IMR-90 (cell line): ENCODE measurements at regions not wholly inside any gene's neighbourhood (a gene's known extent, or its start where the extent isn't known, plus 50 kb on each side); places are given as distances from the start of the nearest gene placed in this dataset.

Experiments used
- ATAC-seq: fragments of 200-7000 bp; cut with Tn5 transposase; 2 replicates; pipeline ENCODE4 v1.9.1; 2020; ENCODE audit warnings: low read depth, mild to moderate bottlenecking, moderate library complexity
- BruUV-seq: library from RNA; stranded (reverse); fragments of 400-500 nt; replicated peaks from 2 replicates; lab custom pipeline; 2021; lab: Mats Ljungman, UMichigan
- CTCF ChIA-PET: fragments of 300-600 bp; formaldehyde crosslinking; extraction: SDS; loops from one replicate; lab custom pipeline; 2021; ENCODE audit warnings: antibody characterized with exemption; lab: Yijun Ruan, JAX
- POLR2A ChIA-PET: fragments of 300-600 bp; sonication (Branson Sonifier 250); formaldehyde crosslinking; loops from one replicate; lab custom pipeline; 2022; ENCODE audit warnings: antibody characterized with exemption; ENCODE audit not compliant: unreplicated experiment; lab: Charles Lee
- DNase-seq: peaks from one replicate; pipeline ENCODE4 v3.0.0; 2013
- H2AFZ ChIP-seq: replicated peaks from 2 replicates; pipeline ENCODE3; 2013; ENCODE audit warnings: low read length, mild to moderate bottlenecking; ENCODE audit not compliant: poor library complexity
- H2AK5ac ChIP-seq: 2 replicates; pipeline ENCODE4 v1.6.1; 2013; ENCODE audit warnings: low read depth, low read length, inconsistent platforms
- H2AK9ac ChIP-seq: replicated peaks from 2 replicates; pipeline ENCODE3; 2013; ENCODE audit warnings: mild to moderate bottlenecking, low read depth, low read length, moderate library complexity; ENCODE audit not compliant: poor library complexity
- H2BK120ac ChIP-seq: 2 replicates; pipeline ENCODE4 v1.6.1; 2013; ENCODE audit warnings: low read depth, low read length, inconsistent platforms
- H2BK15ac ChIP-seq: 3 replicates; pipeline ENCODE4 v1.6.1; 2013; ENCODE audit warnings: low read depth, low read length, inconsistent platforms
- H2BK20ac ChIP-seq: 2 replicates; pipeline ENCODE4 v1.6.1; 2013; ENCODE audit warnings: low read depth, mild to moderate bottlenecking, inconsistent platforms, low read length, moderate library complexity
- H2BK5ac ChIP-seq: 2 replicates; pipeline ENCODE4 v1.6.1; 2013; ENCODE audit warnings: mild to moderate bottlenecking, low read depth, low read length, inconsistent platforms; ENCODE audit not compliant: poor library complexity, severe bottlenecking
- H3K14ac ChIP-seq: replicated peaks from 2 replicates; pipeline ENCODE4 v1.6.1; 2013; ENCODE audit warnings: low read depth, low read length, inconsistent platforms
- H3K18ac ChIP-seq: 2 replicates; pipeline ENCODE4 v1.6.1; 2013; ENCODE audit warnings: low read depth, low read length, control low read depth
- H3K23ac ChIP-seq: 2 replicates; pipeline ENCODE4 v1.6.1; 2013; ENCODE audit warnings: low read depth, low read length, inconsistent platforms
- H3K27ac ChIP-seq: 2 replicates; pipeline ENCODE4 v1.5.1; 2013; ENCODE audit warnings: mild to moderate bottlenecking, control low read depth, low read length; ENCODE audit not compliant: insufficient read depth
- H3K27me3 ChIP-seq: 2 replicates; pipeline ENCODE4 v1.6.1; 2013; ENCODE audit warnings: low read length; ENCODE audit not compliant: control insufficient read depth, insufficient read depth
- H3K36me3 ChIP-seq: 2 replicates; pipeline ENCODE4 v1.6.1; 2013; ENCODE audit warnings: low read length, mixed read lengths; ENCODE audit not compliant: control insufficient read depth, insufficient read depth
- H3K4ac ChIP-seq: 2 replicates; pipeline ENCODE4 v1.6.1; 2013; ENCODE audit warnings: low read depth, low read length, inconsistent platforms
- H3K4me1 ChIP-seq: 2 replicates; pipeline ENCODE4 v1.6.1; 2013; ENCODE audit warnings: low read length, mixed read lengths; ENCODE audit not compliant: control insufficient read depth, insufficient read depth
- H3K4me2 ChIP-seq: 2 replicates; pipeline ENCODE4 v1.6.1; 2013; ENCODE audit warnings: low read depth, mild to moderate bottlenecking, control low read depth, low read length, moderate library complexity
- H3K4me3 ChIP-seq: 2 replicates; pipeline ENCODE4 v1.5.1; 2013; ENCODE audit warnings: low read depth, mild to moderate bottlenecking, control low read depth, low read length, moderate library complexity; ENCODE audit not compliant: insufficient read depth
- H3K56ac ChIP-seq: 2 replicates; pipeline ENCODE4 v1.6.1; 2013; ENCODE audit warnings: low read length, inconsistent platforms; ENCODE audit not compliant: insufficient read depth; ENCODE audit errors: extremely low read depth
- H3K79me1 ChIP-seq, 2 experiments: 2 replicates each; pipeline ENCODE4 v1.6.1; 2013; ENCODE audit warnings: low read length in 2 of 2, inconsistent platforms in 1 of 2, low read depth in 1 of 2
- H3K9ac ChIP-seq: 2 replicates; pipeline ENCODE4 v1.6.1; 2013; ENCODE audit warnings: low read depth, low read length, control low read depth
- H3K9me1 ChIP-seq: 2 replicates; pipeline ENCODE4 v1.6.1; 2013; ENCODE audit warnings: low read length, inconsistent platforms; ENCODE audit not compliant: insufficient read depth
- H3K9me3 ChIP-seq: 2 replicates; pipeline ENCODE4 v1.6.1; 2013; ENCODE audit warnings: low read length; ENCODE audit not compliant: control insufficient read depth, insufficient read depth
- H4K20me1 ChIP-seq: 2 replicates; pipeline ENCODE4 v1.6.1; 2013; ENCODE audit warnings: low read length, inconsistent platforms; ENCODE audit not compliant: insufficient read depth
- H4K5ac ChIP-seq: 2 replicates; pipeline ENCODE4 v1.6.1; 2013; ENCODE audit warnings: mild to moderate bottlenecking, low read depth, low read length, control low read depth
- H4K8ac ChIP-seq, 2 experiments: 2 replicates each; pipeline ENCODE4 v1.6.1; 2013; ENCODE audit warnings: low read depth in 2 of 2, low read length in 2 of 2, control low read depth in 1 of 2, inconsistent platforms in 1 of 2
- H4K91ac ChIP-seq: 2 replicates; pipeline ENCODE4 v1.6.1; 2013; ENCODE audit warnings: low read depth, low read length, inconsistent platforms; ENCODE audit not compliant: insufficient read depth
- BHLHE40 ChIP-seq: fragments of 150-350 bp; IDR thresholded peaks from 2 replicates; pipeline ENCODE4 v1.6.1; 2016; ENCODE audit warnings: mild to moderate bottlenecking, low read depth, low read length
- CEBPB ChIP-seq: IDR thresholded peaks from 2 replicates; pipeline ENCODE4 v1.6.1; 2012; ENCODE audit warnings: low read depth, low read length, improper control_type of control experiment
- CHD1 ChIP-seq: IDR thresholded peaks from 2 replicates; pipeline ENCODE4 v1.6.1; 2012; ENCODE audit warnings: low read depth, low read length, improper control_type of control experiment
- CTCF ChIP-seq: conservative IDR thresholded peaks from 2 replicates; pipeline ENCODE4 v1.5.1; 2012; ENCODE audit warnings: mild to moderate bottlenecking, low read depth, low read length, improper control_type of control experiment
- ELK1 ChIP-seq: fragments of 150-350 bp; IDR thresholded peaks from 2 replicates; pipeline ENCODE4 v1.6.1; 2016; ENCODE audit warnings: low read depth, mild to moderate bottlenecking, low read length, moderate library complexity, borderline replicate concordance
- FOS ChIP-seq: fragments of 150-350 bp; IDR thresholded peaks from 2 replicates; pipeline ENCODE4 v1.6.1; 2016; ENCODE audit warnings: low read depth, low read length
- MAFK ChIP-seq: IDR thresholded peaks from 2 replicates; pipeline ENCODE4 v1.6.1; 2012; ENCODE audit warnings: low read depth, low read length, improper control_type of control experiment
- MAZ ChIP-seq: IDR thresholded peaks from 2 replicates; pipeline ENCODE4 v1.6.1; 2012; ENCODE audit warnings: low read depth, mild to moderate bottlenecking, low read length, improper control_type of control experiment, moderate library complexity, borderline replicate concordance
- MXI1 ChIP-seq: IDR thresholded peaks from 2 replicates; pipeline ENCODE4 v1.6.1; 2012; ENCODE audit warnings: low read depth, mild to moderate bottlenecking, low read length, moderate library complexity, borderline replicate concordance
- NFE2L2 ChIP-seq: fragments of 150-350 bp; IDR thresholded peaks from 2 replicates; pipeline ENCODE4 v1.6.1; 2016; ENCODE audit warnings: low read depth, mild to moderate bottlenecking, low read length
- POLR2A ChIP-seq: IDR thresholded peaks from 2 replicates; pipeline ENCODE4 v1.6.1; 2012; ENCODE audit warnings: mild to moderate bottlenecking, low read depth, low read length
- RAD21 ChIP-seq: IDR thresholded peaks from 2 replicates; pipeline ENCODE4 v1.6.1; 2012; ENCODE audit warnings: low read length, improper control_type of control experiment
- RCOR1 ChIP-seq: IDR thresholded peaks from 2 replicates; pipeline ENCODE4 v1.6.1; 2012; ENCODE audit warnings: mild to moderate bottlenecking, low read length, improper control_type of control experiment; ENCODE audit not compliant: insufficient replicate concordance
- RFX5 ChIP-seq: IDR thresholded peaks from 2 replicates; pipeline ENCODE4 v1.8.0; 2012; ENCODE audit warnings: low read depth, mild to moderate bottlenecking, low read length, moderate library complexity
- SMC3 ChIP-seq: fragments of 150-350 bp; IDR thresholded peaks from 2 replicates; pipeline ENCODE4 v1.6.1; 2016; ENCODE audit warnings: low read depth, mild to moderate bottlenecking, antibody characterized with exemption, low read length, moderate library complexity
- USF2 ChIP-seq: fragments of 150-350 bp; IDR thresholded peaks from 2 replicates; pipeline ENCODE4 v1.6.1; 2017; ENCODE audit warnings: mild to moderate bottlenecking, antibody characterized with exemption, low read length, low read depth
- WGBS, 2 experiments: methylation state at CpG; one replicate each; pipeline versions ENCODE4 v1.1.5 to v1.1.7; 2013; ENCODE audit warnings: missing lambda C conversion rate in 2 of 2; ENCODE audit not compliant: insufficient read length in 1 of 2; ENCODE audit errors: extremely low coverage in 2 of 2; 5-methylcytosine and 5-hydroxymethylcytosine counted together
- dilution Hi-C: fragments of 300-500 bp; cut with HindIII; formaldehyde crosslinking; loops from one replicate; pipeline ENCODE4 v1.14.3; 2018; ENCODE audit warnings: low sequenced_read_pairs; ENCODE audit not compliant: unreplicated experiment
- in situ Hi-C: fragments of 300-500 bp; cut with MboI; formaldehyde crosslinking; loops from 3 replicates; pipeline ENCODE4 v1.14.3; 2019; ENCODE audit warnings: low sequenced_read_pairs, inconsistent platforms, mixed read lengths
- intact Hi-C: fragments of 100-400 bp; cut with micrococcal nuclease; formaldehyde crosslinking; loops from 2 replicates; pipeline ENCODE4 v1.10.0; 2022

DNA sequence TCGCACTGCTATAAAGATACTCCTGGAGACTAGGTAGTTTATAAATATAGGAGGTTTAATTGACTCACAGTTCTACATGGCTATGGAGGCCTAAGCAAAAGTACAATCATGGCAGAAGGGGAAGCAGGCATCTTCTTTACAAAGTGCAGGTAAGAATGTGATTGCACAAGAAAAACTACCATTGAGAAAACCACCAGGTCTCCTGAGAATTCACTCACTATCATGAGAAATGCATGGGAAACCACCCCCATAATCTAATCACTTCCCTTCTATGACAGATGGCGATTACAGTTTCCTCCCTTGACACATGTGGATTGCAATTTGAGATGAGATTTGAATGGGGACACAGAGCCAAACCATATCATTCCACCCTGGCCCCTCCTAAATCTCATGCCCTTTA lies 121.2 kb upstream of the ST8SIA4 start:
- Histone ChIP-seq H2AFZ (no peak overlapping the region), H3K4me3 (no peak overlapping the region), H4K5ac (no peak overlapping the region), H2AK5ac (no peak overlapping the region), H3K56ac (no peak overlapping the region), H2AK9ac (no peak overlapping the region), H3K27me3 (no peaks in the 10 kb centered on the region), H3K79me1 (no peaks in the 10 kb centered on the region), H4K8ac (no peak overlapping the region), H2BK15ac (no peak overlapping the region), H3K18ac (no peak overlapping the region), H3K9me1 (no peaks in the 10 kb centered on the region), H3K23ac (no peak overlapping the region), H3K9ac (no peak overlapping the region), H3K14ac (no peak overlapping the region), H3K4ac (no peak overlapping the region), H2BK5ac (no peak overlapping the region), H2BK120ac (no peak overlapping the region), H3K4me2 (no peak overlapping the region), H4K91ac (no peak overlapping the region), H3K27ac (no peak overlapping the region), H3K9me3 (peaks cover 4% of the 10 kb centered on the region), H3K36me3 (no peaks in the 10 kb centered on the region), H4K20me1 (no peaks in the 10 kb centered on the region), H3K4me1 (no peaks in the 10 kb centered on the region), H2BK20ac (no peak overlapping the region)
- dilution Hi-C loops = no loop called here
- in situ Hi-C loops = no loop called here
- no peak for DNase-seq
- WGBS, 2 experiments = no CpG with 5 or more reads among the region's 2 CpGs
- BruUV-seq = no TSS peak
- POLR2A ChIA-PET = no interaction called here
- TF ChIP-seq POLR2A (no peak), FOS (no peak), CTCF (no peak), RAD21 (no peak), MAFK (no peak), MXI1 (no peak), USF2 (no peak), CHD1 (no peak), RFX5 (no peak), RCOR1 (no peak), MAZ (no peak), NFE2L2 (no peak), ELK1 (no peak), BHLHE40 (no peak), CEBPB (no peak), SMC3 (no peak)
- no peak for ATAC-seq
- CTCF ChIA-PET = no interaction called here
- intact Hi-C loops = no loop called here
